Psoas muscle (tissue), 7 donors: ENCODE measurements at regions not wholly inside any gene's neighbourhood (a gene's known extent, or its start where the extent isn't known, plus 50 kb on each side); places are given as distances from the start of the nearest gene placed in this dataset.

Experiments
- ATAC-seq, 4 donors: fragments of 200-7000 bp; cut with Tn5 transposase; one replicate each; pipeline ENCODE4 v1.9.1; 2020; ENCODE audit warnings: moderate library complexity in 3 of 4, mild to moderate bottlenecking in 2 of 4
- DNase-seq, 2 donors: peaks; one replicate each; pipeline ENCODE4 v3.0.0-alpha.2; 2020
- H3K27ac ChIP-seq: fragments of 200-600 bp; one replicate; pipeline ENCODE4 v1.8.0; 2022
- H3K27me3 ChIP-seq, 3 donors: fragments of 200-600 bp in 1 of 3; one replicate each; pipeline versions ENCODE4 v1.6.1 to v1.8.0; 2013 to 2022; ENCODE audit warnings: low read length in 2 of 3, mild to moderate bottlenecking in 2 of 3, moderate library complexity in 1 of 3; ENCODE audit not compliant: insufficient read depth in 3 of 3
- H3K36me3 ChIP-seq, 2 donors: fragments of 200-600 bp in 1 of 2; one replicate each; pipeline versions ENCODE4 v1.6.1 to v1.8.0; 2013 to 2022; ENCODE audit warnings: low read depth in 1 of 2, mild to moderate bottlenecking in 1 of 2, moderate library complexity in 1 of 2; ENCODE audit not compliant: insufficient read depth in 1 of 2
- H3K4me1 ChIP-seq: fragments of 200-600 bp; one replicate; pipeline ENCODE4 v1.8.0; 2022
- H3K4me3 ChIP-seq: fragments of 200-600 bp; one replicate; pipeline ENCODE4 v1.8.0; 2022; ENCODE audit warnings: mild to moderate bottlenecking
- H3K9me3 ChIP-seq: fragments of 200-600 bp; one replicate; pipeline ENCODE4 v1.8.0; 2022
- CTCF ChIP-seq: fragments of 200-600 bp; IDR thresholded peaks from one replicate; pipeline ENCODE4 v1.8.0; 2022; ENCODE audit warnings: antibody characterized with exemption
- WGBS, 3 donors: extraction: QIAGEN DNeasy Blood & Tissue Kit; methylation state at CpG; one replicate each; pipeline versions ENCODE4 v1.1.6 to v1.1.7; 2013; 5-methylcytosine and 5-hydroxymethylcytosine counted together
- intact Hi-C, 2 donors: fragments of 100-400 bp; cut with DNase I; formaldehyde crosslinking; loops; one replicate each; pipeline versions ENCODE4 v1.11.0 to v1.14.2; 2022
- donor health status: healthy with polysubstance abuse.
- donor health status: DM: no; HTN: no; CAD: no; lungs with moderate emphysema.
- donor health status: Bipolar disorder and iron deficiency.
- donor health status: healthy.
- donor health status: DM: yes; HTN: yes; CAD: no.
- donor health status: DM: no; HTN: no; CAD: no.
- donor health status: DM: yes; HTN: yes; CAD: no.

- H3K27me3 ChIP-seq: peaks cover 0 to 4% (median 0%) of the 10 kb centered on the region in 3 donors
- no peaks in the 10 kb centered on the region for H3K4me1 ChIP-seq
- ATAC-seq (no peak), DNase-seq (no peak)
- TF ChIP-seq CTCF: no peak
- H3K9me3 ChIP-seq: no peaks in the 10 kb centered on the region
- H3K36me3 ChIP-seq: no peaks in the 10 kb centered on the region
- intact Hi-C loops: no loop called here
- no peak overlapping the region for H3K27ac ChIP-seq
- WGBS, 3 donors: 83 to 88% (median 87%) methylated on average over 4 of the region's 4 CpGs
- no peak overlapping the region for H3K4me3 ChIP-seq
These were observed 171.7 kb downstream of the NR2F2 start for GRCh38 chr15:96502196-96502595.

DNA sequence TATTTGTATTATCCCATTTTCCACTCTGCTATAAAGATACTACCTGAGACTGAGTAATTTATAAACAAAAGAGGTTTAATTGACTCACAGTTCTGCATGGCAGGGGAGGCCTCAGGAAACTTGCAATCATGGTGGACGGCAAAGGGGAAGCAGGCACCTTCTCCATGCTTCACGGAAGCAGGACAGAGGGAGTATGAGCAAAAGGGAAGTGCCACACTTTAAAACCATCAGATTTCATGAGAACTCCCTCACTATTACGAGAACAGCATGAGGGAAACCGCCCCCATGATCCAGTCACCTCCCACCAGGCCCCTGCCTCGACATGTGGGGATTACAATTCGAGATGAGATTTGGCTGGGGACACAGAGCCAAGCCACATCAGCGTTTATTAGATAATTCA lies 172.8 kb downstream of the NR2F2 start:
- intact Hi-C loops: no loop called here
- no peaks in the 10 kb centered on the region for H3K4me1 ChIP-seq
- WGBS, 3 donors: 70 to 77% (median 70%) methylated on average over 7 of the region's 7 CpGs
- ATAC-seq (no peak), DNase-seq (no peak)
- peaks cover 0 to 4% (median 0%) of the 10 kb centered on the region in 3 donors for H3K27me3 ChIP-seq
- TF ChIP-seq CTCF: no peak
- no peak overlapping the region for H3K27ac ChIP-seq
- no peak overlapping the region for H3K4me3 ChIP-seq
- H3K36me3 ChIP-seq: no peaks in the 10 kb centered on the region
- H3K9me3 ChIP-seq: no peaks in the 10 kb centered on the region

DNA sequence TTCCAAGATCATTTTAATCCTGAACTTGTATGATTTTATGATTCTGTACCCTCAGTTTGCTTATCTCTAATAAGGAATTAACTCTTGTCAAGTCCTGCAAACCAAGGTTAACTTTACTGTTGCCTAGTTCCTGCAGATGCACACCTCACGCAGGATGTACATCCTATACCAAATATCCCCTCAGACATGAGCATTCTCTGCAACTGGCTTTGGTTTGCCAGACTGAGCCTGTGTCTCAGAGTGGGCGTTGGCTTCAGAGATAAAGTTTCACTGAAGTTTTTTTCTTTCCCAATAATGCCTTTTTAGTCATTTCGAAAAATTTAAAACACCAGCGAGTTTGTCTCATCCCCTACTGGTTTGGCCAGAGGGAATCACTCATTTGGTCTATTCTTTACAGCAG lies 173.9 kb downstream of the NR2F2 start:
- DNase-seq: no peak
- intact Hi-C loops: no loop called here
- no peak overlapping the region for H3K27ac ChIP-seq
- no peaks in the 10 kb centered on the region for H3K4me1 ChIP-seq
- H3K36me3 ChIP-seq: no peaks in the 10 kb centered on the region
- 58 to 68% (median 65%) methylated on average over 4 of the region's 4 CpGs for WGBS, 3 donors
- no peak for ATAC-seq
- H3K27me3 ChIP-seq: peaks cover 0 to 5% (median 4%) of the 10 kb centered on the region in 3 donors
- no peak overlapping the region for H3K4me3 ChIP-seq
- no peaks in the 10 kb centered on the region for H3K9me3 ChIP-seq
- no peak for TF ChIP-seq CTCF

GRCh38 chr15:96505014-96505413 lies 174.5 kb downstream of the NR2F2 start:
- 37 to 51% (median 50%) methylated on average over 4 of the region's 4 CpGs for WGBS, 3 donors
- peaks cover 0 to 5% (median 4%) of the 10 kb centered on the region in 3 donors for H3K27me3 ChIP-seq
- DNase-seq (no peak), ATAC-seq (no peak)
- H3K9me3 ChIP-seq: no peaks in the 10 kb centered on the region
- no peak overlapping the region for H3K27ac ChIP-seq
- H3K4me1 ChIP-seq: no peaks in the 10 kb centered on the region
- no peak overlapping the region for H3K4me3 ChIP-seq
- H3K36me3 ChIP-seq: no peaks in the 10 kb centered on the region
- intact Hi-C loops: no loop called here
- no peak for TF ChIP-seq CTCF

DNA sequence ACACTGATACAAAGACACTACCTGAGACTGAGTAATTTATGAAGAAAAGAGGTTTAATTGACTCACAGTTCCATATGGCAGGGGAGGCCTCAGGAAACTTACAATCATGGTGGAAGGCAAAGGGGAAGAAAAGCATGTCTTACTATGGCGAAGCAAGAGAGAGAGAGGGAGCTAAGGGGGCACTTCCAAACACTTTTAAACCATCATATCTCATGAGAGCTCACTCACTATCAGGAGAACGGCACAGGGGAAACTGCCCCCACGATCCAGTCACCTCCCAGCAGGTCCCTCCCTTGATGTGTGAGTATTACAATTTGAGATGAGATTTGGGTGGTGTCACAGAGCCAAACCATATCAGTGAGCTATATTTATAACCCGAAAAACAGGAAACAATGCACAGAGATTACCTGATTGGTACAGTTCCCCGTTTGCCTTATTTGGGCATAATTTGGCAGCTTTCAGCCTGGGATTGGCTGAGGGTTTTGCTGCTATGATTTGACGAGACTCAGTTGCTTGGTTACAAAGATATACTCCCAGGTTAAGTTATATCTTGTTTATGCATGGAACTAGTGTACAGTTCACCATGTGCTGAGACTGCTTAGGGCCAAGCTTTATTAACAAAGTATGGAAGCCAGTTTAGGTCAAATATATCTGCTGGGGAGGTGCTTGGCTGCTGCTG lies 184.2 kb downstream of the NR2F2 start:
- no peak overlapping the region for H3K4me3 ChIP-seq
- WGBS, 3 donors: 63 to 78% (median 68%) methylated on average over 6 of the region's 6 CpGs
- H3K27me3 ChIP-seq: no peaks in the 10 kb centered on the region
- ATAC-seq (no peak), DNase-seq (no peak)
- H3K36me3 ChIP-seq: no peaks in the 10 kb centered on the region
- no peaks in the 10 kb centered on the region for H3K9me3 ChIP-seq
- H3K4me1 ChIP-seq: no peaks in the 10 kb centered on the region
- no peak overlapping the region for H3K27ac ChIP-seq
- no peak for TF ChIP-seq CTCF
- intact Hi-C loops: no loop called here
